HG02943 (cell line): ENCODE measurements at regions not wholly inside any gene's neighbourhood (a gene's known extent, or its start where the extent isn't known, plus 50 kb on each side); places are given as distances from the start of the nearest gene placed in this dataset.
"Not testable (repeated sequence)": the region's sequence is repeated elsewhere in the genome, so short reads cannot be mapped to it uniquely, and the experiment has no call there.

Experiments used
- ATAC-seq: cut with Tn5 transposase; IDR thresholded peaks from one replicate; pipeline ENCODE4 v1.9.1; 2021; ENCODE audit warnings: mild to moderate bottlenecking, low read depth, moderate library complexity; ENCODE audit not compliant: unreplicated experiment

GRCh38 chr2:34808426-34808825 is 1209.3 kb upstream of the FAM98A start:
- no peak for ATAC-seq

DNA sequence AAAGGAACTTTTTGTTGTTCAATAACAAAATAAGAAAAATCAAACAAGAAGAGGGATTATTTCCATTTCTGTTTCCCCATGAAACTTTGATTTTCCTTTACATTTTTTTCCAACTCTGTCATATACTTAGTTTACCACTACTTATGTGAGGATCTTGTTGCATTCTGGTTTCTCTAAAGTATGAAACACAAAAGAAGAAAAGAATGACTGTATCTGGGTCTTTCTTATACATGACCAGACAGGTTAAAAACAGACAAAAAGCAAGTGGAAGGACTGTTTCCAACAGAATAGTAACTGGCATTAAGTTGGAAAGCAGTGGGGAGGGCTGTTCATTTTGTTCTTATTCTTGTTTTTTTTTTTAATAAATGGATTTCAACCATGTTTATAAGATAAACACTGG is 1207.8 kb upstream of the FAM98A start:
- no peak for ATAC-seq

GRCh38 chr2:34806396-34806795 is 1207.3 kb upstream of the FAM98A start:
- ATAC-seq = no peak

GRCh38 chr2:34799556-34799955 is 1200.5 kb upstream of the FAM98A start:
- ATAC-seq = no peak

DNA sequence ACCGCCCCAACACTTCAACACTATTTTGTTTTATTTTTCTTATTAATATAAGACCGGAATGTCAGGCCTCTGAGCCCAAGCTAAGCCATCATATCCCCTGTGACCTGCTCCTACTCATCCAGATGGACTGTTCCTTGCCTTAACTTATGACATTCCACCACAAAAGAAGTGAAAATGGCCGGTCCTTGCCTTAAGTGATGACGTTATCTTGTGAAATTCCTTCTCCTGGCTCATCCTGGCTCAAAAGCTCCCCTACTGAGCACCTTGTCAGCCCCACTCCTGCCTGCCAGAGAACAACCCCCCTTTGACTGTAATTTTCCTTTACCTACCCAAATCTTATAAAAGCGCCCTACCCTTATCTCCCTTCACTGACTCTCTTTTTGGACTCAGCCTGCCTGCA is 1196.5 kb upstream of the FAM98A start:
- ATAC-seq = not testable (repeated sequence)

GRCh38 chr2:34789169-34789568 is 1190.1 kb upstream of the FAM98A start:
- ATAC-seq = no peak

DNA sequence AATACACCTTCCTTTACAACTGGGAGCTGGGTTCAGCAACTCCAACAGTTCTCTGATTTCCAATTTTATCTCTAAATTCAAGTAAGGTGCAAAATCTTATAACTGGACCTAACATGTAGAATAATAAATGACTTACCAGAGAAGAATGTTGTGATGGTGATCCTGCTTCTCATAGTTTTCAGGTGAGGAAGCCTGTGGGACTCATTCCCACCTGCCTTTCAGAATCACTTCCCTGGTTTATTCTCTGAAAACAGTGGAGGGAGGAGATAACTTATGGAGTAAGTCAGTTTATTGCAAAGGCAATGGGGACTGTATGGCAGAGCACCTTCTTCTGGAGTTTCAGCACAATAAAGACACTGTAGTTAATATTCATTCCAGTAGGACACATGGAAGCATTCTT is 1188.2 kb upstream of the FAM98A start:
- ATAC-seq = no peak

DNA sequence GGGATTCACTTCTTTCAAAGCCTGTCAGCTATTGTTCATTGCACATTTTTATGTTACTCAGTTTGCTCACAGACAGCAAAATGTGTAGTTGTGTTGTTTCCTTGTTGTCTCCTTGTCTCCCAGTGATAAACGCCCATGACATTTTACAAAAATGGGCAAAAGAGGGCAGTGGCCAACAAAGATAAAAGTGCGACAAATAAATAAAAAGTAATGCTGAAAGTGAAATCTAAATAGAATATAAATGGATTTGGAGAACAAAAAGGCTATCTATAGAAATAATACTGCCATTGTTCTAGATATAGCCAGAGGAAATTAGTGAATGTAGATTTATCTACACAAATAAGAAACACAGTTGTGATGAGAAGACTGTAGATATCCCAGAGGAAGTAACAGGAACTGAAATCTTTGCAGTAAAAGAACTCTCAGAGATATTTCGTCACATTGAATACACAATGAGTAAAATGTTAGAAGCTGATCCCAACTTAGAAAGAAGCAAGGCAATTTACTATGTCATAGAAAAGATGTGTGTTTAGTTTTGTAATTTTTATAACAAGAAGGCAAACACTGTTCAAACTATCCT is 1186.2 kb upstream of the FAM98A start:
- ATAC-seq = no peak

DNA sequence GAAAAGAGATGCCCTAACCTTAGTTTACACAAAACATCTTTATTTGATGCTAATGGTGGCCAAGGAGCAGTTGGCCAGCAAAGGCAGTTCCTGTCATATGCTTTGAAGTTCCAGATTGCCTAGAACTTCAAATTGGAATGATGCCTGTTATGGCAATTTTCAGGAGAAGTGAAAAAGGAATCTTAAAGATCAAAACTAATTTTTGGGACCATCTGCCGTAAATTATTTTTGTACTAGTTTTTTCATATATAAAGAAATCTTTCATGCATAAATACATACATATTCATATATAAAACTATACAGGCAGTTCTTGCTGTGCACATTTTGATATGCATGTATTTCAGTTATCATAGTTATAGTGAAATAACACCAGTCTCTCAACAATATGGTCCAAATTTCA is 1185.6 kb upstream of the FAM98A start:
- ATAC-seq = no peak

DNA sequence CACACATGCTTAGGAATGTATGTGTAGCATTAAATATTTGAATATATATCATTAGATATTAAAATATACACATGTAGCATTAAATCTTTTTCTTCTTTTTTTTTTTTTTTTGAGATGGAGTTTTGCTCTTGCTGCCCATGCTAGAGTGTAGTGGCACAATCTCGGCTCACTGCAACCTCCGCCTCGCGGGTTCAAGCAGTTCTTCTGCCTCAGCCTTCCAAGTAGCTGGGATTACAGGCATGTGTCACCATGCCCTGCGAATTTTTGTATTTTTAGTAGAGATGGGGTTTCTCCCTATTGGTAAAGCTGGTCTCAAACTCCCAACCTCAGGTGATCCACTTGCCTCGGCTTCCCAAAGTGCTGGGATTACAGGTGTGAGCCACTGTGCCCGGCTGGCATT is 1151.6 kb upstream of the FAM98A start:
- not testable (repeated sequence) for ATAC-seq

DNA sequence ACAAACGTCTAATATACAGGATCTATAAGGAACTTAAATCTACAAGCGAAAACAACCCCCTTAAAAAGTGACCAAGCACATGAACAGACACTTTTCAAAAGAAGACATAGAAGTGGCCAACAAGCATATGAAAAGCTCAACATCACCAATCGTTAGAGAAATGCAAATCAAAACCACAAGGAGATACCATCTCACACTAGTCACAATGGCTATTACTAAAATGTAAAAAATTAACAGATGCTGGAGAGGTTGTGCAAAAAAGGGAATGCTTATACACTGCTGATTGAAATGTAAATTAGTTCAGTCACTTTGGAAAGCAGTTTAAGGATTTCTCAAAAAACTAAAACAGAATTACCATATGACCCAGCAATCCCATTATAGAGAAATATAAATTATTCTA is 1148.5 kb upstream of the FAM98A start:
- ATAC-seq = no peak

DNA sequence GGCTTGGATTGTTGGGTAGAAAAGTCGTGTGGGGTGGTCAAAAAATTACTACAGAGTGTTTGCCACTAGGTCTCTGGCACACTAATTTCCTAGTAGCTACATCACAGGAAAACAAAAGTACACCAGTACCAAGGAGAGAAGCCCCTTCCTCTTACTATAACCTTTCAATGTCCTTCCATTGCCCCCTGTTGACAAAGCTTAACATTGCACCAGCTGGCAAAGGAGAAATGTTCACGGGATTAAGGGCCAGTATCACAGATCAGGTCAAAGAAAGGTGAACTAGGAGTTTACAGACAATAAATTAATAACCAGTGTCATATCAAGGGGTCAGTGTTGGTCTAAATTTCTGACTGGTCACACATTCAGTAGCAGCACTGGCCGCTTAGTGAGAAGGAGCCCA is 1139.6 kb upstream of the FAM98A start:
- ATAC-seq = no peak

DNA sequence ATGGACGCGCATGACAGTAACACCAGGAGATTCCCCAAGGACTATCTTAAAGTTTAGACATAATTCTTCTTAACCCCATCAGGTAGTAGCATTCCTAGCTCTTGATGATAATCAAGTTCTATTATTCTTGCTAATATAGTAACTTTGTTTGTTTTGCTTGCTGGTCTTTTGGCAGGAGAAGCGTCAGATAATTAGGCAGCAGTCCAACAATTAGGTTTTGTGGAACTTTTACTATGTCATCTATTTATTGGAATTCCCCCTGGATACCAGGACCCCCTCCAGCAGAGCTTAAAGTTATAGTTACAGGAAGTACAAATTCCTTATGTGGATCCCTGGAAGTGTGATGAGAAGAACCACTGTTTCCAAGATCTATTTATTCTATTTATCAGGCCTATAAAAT is 1138.0 kb upstream of the FAM98A start:
- ATAC-seq = no peak

DNA sequence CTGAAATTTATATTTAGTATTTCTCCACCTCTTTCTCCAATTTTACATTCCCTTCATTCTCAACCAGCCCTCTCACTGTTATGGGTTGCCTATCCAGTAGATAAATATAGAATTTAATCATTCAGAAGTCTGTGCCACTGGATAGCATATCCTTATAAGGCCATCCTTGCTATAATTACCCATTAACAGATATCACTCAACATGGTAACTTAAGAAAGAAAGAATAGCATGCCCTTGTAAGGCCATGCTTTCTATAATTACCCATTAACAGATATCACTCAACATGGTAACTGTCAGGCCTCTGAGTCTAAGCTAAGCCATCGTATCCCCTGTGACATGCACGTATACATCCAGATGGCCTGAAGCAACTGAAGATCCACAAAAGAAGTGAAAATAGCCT is 1137.4 kb upstream of the FAM98A start:
- no peak for ATAC-seq

DNA sequence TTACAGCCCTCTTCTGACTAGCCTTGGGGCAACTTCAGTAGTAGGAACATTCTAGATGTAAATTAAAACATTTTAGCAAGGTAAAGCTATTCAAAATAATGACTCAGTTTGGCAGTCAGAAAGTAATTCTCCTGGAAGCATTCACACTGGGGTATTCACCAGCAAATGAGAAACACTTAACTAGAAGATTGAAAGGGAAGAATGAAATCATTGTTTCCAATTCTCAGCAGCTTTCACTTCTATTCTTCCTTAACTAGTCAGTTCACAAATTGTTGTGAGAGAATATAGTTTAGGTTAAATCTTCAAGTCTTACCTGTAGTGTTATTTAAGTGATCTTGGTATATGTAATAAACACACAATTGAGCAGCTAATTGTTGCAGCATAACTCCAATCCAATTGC is 1135.6 kb upstream of the FAM98A start:
- no peak for ATAC-seq

- ATAC-seq = no peak
These were observed 1134.9 kb upstream of the FAM98A start for GRCh38 chr2:34734042-34734441.

DNA sequence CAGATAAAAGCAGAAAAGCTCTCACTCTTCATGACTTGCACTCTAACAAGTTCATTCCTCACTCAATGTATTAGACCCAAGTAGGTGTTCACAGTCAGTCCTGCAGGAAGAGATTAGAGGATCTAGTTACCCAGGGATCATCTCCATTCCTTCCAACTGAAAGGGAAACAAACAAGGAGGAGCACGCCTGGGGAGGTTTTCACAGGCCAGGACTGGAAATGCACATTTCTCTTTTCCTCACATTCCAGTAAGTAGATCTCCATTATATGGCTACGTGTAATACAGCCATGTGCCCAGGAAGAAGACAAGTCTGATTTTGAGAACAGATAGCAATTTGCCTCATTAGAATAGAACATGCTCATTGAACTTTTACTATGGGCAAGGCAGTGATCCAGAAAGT is 1132.2 kb upstream of the FAM98A start:
- no peak for ATAC-seq

DNA sequence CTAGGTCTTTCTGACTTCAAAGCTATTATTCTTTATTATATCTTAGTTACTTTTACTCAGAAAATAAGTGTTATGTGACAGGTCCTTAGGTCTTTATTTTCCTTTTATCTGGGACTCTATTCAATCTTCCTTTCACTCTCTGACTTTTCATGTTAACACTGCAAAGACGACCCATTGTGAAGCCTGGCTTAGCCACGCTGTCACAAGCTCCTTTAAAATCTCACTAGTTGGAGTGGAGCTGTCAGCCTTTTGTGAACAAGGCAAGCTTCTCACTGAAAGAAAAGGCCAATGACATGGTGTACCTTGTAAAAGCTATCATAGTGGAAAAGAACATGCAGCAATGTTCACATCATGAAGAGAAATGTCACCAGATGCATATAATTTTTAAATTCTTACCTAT is 1130.7 kb upstream of the FAM98A start:
- ATAC-seq = no peak

- no peak for ATAC-seq
These were observed 1125.0 kb upstream of the FAM98A start for GRCh38 chr2:34724107-34724506.

DNA sequence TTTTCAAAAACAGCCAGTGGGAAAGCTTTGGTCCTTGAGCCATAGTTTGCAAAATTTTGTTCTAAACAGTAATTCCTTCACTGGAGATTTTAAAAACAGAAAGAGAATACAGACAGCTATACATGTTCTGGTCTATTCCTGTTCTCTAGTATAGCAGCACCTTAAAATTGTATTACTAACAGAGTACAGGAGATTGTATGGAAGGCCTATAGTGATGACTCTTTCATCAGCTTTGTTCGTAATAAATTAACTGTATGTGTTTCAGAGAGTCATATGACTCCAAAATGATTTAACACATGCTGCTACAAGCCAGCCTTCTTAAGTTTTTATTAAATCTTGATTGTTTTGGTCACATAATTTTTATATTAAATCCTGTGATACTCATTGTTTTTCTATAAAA is 1124.6 kb upstream of the FAM98A start:
- no peak for ATAC-seq

DNA sequence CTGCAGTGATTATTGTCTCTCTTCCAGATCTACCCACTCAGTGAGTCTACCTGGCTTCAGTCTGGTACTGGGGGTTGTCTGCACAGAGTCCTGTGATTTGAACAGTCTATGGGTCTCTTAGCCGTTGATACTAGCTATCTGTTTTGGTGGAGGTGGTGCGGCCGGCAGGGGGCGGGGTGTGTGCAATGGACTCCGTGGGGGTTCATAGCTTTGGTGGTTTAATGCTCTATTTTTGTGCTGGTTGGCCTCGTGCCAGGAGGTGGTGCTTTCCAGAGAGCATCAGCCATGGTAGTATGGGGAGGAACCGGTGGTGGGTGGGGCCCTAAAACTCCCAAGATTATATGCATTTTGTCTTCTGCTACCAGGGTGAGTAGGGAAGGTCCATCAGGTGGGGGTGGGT is 1120.1 kb upstream of the FAM98A start:
- ATAC-seq = no peak

GRCh38 chr2:34705551-34706247 is 1106.6 kb upstream of the FAM98A start:
- ATAC-seq = peak; percentile 80

DNA sequence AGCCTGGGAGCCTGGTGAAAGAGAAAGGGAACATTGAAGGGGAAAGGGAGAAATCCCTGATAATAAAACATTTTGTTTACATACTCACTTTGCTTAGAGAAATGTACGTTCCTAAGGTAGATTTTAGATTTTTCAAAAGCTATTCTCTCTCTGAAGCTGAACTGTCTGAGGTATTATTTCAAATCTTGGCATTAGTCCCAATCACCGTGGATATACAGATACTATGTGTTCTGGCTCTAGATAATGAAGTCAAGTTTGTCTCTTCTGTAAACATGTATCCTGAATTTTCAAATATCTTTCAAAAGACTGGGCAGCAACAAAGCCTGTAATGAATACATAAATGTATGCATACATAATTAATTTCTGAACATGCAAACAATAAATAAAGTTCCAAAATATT is 1104.2 kb upstream of the FAM98A start:
- no peak for ATAC-seq
